Activated CD4-positive, alpha-beta T cell treated with anti-CD3 and anti-CD28 coated beads, Interleukin-10, Interleukin-2, amounts not matched to agents 100 ng/mL and 50 ng/mL, durations not matched to agents 16 hours and 8 hours (primary cell): ENCODE measurements at regions not wholly inside any gene's neighbourhood (a gene's known extent, or its start where the extent isn't known, plus 50 kb on each side); places are given as distances from the start of the nearest gene placed in this dataset.

Experiments used
- DNase-seq: peaks from one replicate; pipeline ENCODE4 v3.0.0-alpha.2; 2020

GRCh38 chr13:107291875-107292274, 723.9 kb upstream of the ARGLU1 start:
- DNase-seq: no peak

- no peak for DNase-seq
Observed at GRCh38 chr13:107289540-107289939, 721.6 kb upstream of the ARGLU1 start.

- no peak for DNase-seq
Observed at GRCh38 chr13:107284173-107284572, 716.2 kb upstream of the ARGLU1 start.

- DNase-seq: no peak
Observed at GRCh38 chr13:107277911-107278310, 710.0 kb upstream of the ARGLU1 start.

GRCh38 chr13:107276936-107277335, 709.0 kb upstream of the ARGLU1 start:
- DNase-seq: no peak

- no peak for DNase-seq
Observed at GRCh38 chr13:107275945-107276614, 708.1 kb upstream of the ARGLU1 start.

GRCh38 chr13:107275312-107275711, 707.4 kb upstream of the ARGLU1 start:
- no peak for DNase-seq

GRCh38 chr13:107271227-107271626, 703.3 kb upstream of the ARGLU1 start:
- DNase-seq: no peak

GRCh38 chr13:107266657-107267056, 698.7 kb upstream of the ARGLU1 start:
- no peak for DNase-seq

- no peak for DNase-seq
Observed at GRCh38 chr13:107258599-107259187, 690.8 kb upstream of the ARGLU1 start.

- DNase-seq: no peak
Observed at GRCh38 chr13:107254392-107254791, 686.5 kb upstream of the ARGLU1 start.

GRCh38 chr13:107252428-107252827, 684.5 kb upstream of the ARGLU1 start:
- DNase-seq: no peak

GRCh38 chr13:107252021-107252420, 684.1 kb upstream of the ARGLU1 start:
- no peak for DNase-seq

- DNase-seq: no peak
Observed at GRCh38 chr13:107251341-107251740, 683.4 kb upstream of the ARGLU1 start.

GRCh38 chr13:107250628-107251027, 682.7 kb upstream of the ARGLU1 start:
- DNase-seq: no peak

GRCh38 chr13:107244241-107244640, 676.3 kb upstream of the ARGLU1 start:
- DNase-seq: no peak

- no peak for DNase-seq
Observed at GRCh38 chr13:107242138-107242537, 674.2 kb upstream of the ARGLU1 start.

- no peak for DNase-seq
Observed at GRCh38 chr13:107241381-107241780, 673.4 kb upstream of the ARGLU1 start.

- DNase-seq: no peak
Observed at GRCh38 chr13:107239213-107239612, 671.3 kb upstream of the ARGLU1 start.

GRCh38 chr13:107238262-107238981, 670.5 kb upstream of the ARGLU1 start:
- DNase-seq: no peak

GRCh38 chr13:107234319-107235073, 666.6 kb upstream of the ARGLU1 start:
- no peak for DNase-seq

- DNase-seq: no peak
Observed at GRCh38 chr13:107233541-107233940, 665.6 kb upstream of the ARGLU1 start.

- DNase-seq: no peak
Observed at GRCh38 chr13:107231944-107232343, 664.0 kb upstream of the ARGLU1 start.

GRCh38 chr13:107223867-107224266, 655.9 kb upstream of the ARGLU1 start:
- no peak for DNase-seq
